NAMALWA (cell line): ENCODE measurements at regions not wholly inside any gene's neighbourhood (a gene's known extent, or its start where the extent isn't known, plus 50 kb on each side); places are given as distances from the start of the nearest gene placed in this dataset.

ENCODE experiments used
- DNase-seq: peaks from one replicate; pipeline ENCODE4 v3.0.0-alpha.2; 2015; ENCODE audit warnings: low spot score

- no peak for DNase-seq
Measured at GRCh38 chr1:208513799-208514198, 269.6 kb upstream of the PLXNA2 start.

- DNase-seq = no peak
Measured at GRCh38 chr1:208515129-208515528, 270.9 kb upstream of the PLXNA2 start.

- DNase-seq = no peak
Measured at GRCh38 chr1:208516780-208517179, 272.6 kb upstream of the PLXNA2 start.

GRCh38 chr1:208520438-208521099 is 276.4 kb upstream of the PLXNA2 start:
- DNase-seq = no peak

- no peak for DNase-seq
Measured at GRCh38 chr1:208521534-208521933, 277.4 kb upstream of the PLXNA2 start.

GRCh38 chr1:208523007-208523406 is 278.8 kb upstream of the PLXNA2 start:
- DNase-seq = no peak

GRCh38 chr1:208524376-208524775 is 280.2 kb upstream of the PLXNA2 start:
- no peak for DNase-seq

- DNase-seq = no peak
Measured at GRCh38 chr1:208524925-208525324, 280.7 kb upstream of the PLXNA2 start.

GRCh38 chr1:208525417-208525816 is 281.2 kb upstream of the PLXNA2 start:
- no peak for DNase-seq

GRCh38 chr1:208526613-208527125 is 282.5 kb upstream of the PLXNA2 start:
- no peak for DNase-seq

GRCh38 chr1:208527156-208527555 is 283.0 kb upstream of the PLXNA2 start:
- DNase-seq = no peak

- no peak for DNase-seq
Measured at GRCh38 chr1:208528578-208529240, 284.5 kb upstream of the PLXNA2 start.

GRCh38 chr1:208531003-208531750 is 287.0 kb upstream of the PLXNA2 start:
- DNase-seq = no peak

GRCh38 chr1:208533746-208534598 is 289.8 kb upstream of the PLXNA2 start:
- no peak for DNase-seq

GRCh38 chr1:208534599-208534897 is 290.4 kb upstream of the PLXNA2 start:
- DNase-seq = no peak

- no peak for DNase-seq
Measured at GRCh38 chr1:208534979-208535378, 290.8 kb upstream of the PLXNA2 start.

- DNase-seq = no peak
Measured at GRCh38 chr1:208535511-208535910, 291.3 kb upstream of the PLXNA2 start.

GRCh38 chr1:208536212-208536611 is 292.0 kb upstream of the PLXNA2 start:
- DNase-seq = no peak

GRCh38 chr1:208537198-208537597 is 293.0 kb upstream of the PLXNA2 start:
- DNase-seq = no peak

GRCh38 chr1:208538078-208538477 is 293.9 kb upstream of the PLXNA2 start:
- DNase-seq = no peak

- DNase-seq = no peak
Measured at GRCh38 chr1:208538587-208538986, 294.4 kb upstream of the PLXNA2 start.

- no peak for DNase-seq
Measured at GRCh38 chr1:208540724-208541123, 296.5 kb upstream of the PLXNA2 start.
